Neural progenitor cell (in vitro differentiated cells): ENCODE measurements at regions not wholly inside any gene's neighbourhood (a gene's known extent, or its start where the extent isn't known, plus 50 kb on each side); places are given as distances from the start of the nearest gene placed in this dataset.

ENCODE experiments used
- CTCF ChIP-seq: fragments of 200-600 bp; sonication (generic); IDR thresholded peaks from 2 replicates; pipeline ENCODE4 v1.5.1; 2017; ENCODE audit warnings: antibody characterized with exemption, mild to moderate bottlenecking
- EZH2 ChIP-seq: fragments of 200-600 bp; sonication (generic); IDR thresholded peaks from 2 replicates; pipeline ENCODE4 v1.6.1; 2017; ENCODE audit warnings: antibody characterized with exemption, mild to moderate bottlenecking, moderate library complexity
- EZH2phosphoT487 ChIP-seq: fragments of 200-600 bp; sonication (generic); IDR thresholded peaks from 2 replicates; pipeline ENCODE4 v1.6.1; 2017; ENCODE audit warnings: antibody characterized with exemption

GRCh38 chr16:9549487-9549886 lies 458.0 kb downstream of the HAPSTR1 start:
- TF ChIP-seq CTCF, result no peak
- TF ChIP-seq EZH2phosphoT487, result no peak
- TF ChIP-seq EZH2, result no peak
